Naive thymus-derived CD4-positive, alpha-beta T cell (primary cell): ENCODE measurements at regions not wholly inside any gene's neighbourhood (a gene's known extent, or its start where the extent isn't known, plus 50 kb on each side); places are given as distances from the start of the nearest gene placed in this dataset.
"Not testable (repeated sequence)": the region's sequence is repeated elsewhere in the genome, so short reads cannot be mapped to it uniquely, and the experiment has no call there.

ENCODE experiments used
- ATAC-seq: fragments of 150-1000 bp; cut with Tn5 transposase; 2 replicates; pipeline ENCODE4 v1.10.0; 2021; ENCODE audit warnings: mild to moderate bottlenecking, moderate library complexity
- CTCF ChIA-PET: fragments of 350-600 bp; sonication (Branson Sonifier 250); formaldehyde crosslinking; loops from one replicate; lab custom pipeline; 2021; ENCODE audit warnings: antibody characterized with exemption; lab: Charles Lee
- POLR2A ChIA-PET: fragments of 350-600 bp; sonication (Branson Sonifier 250); formaldehyde crosslinking; loops from one replicate; lab custom pipeline; 2021; ENCODE audit warnings: antibody characterized with exemption, inconsistent platforms; lab: Charles Lee
- DNase-seq, 9 donors: peaks; one replicate each; pipeline versions ENCODE4 v3.0.0 to v3.0.0-alpha.2; 2020 to 2022; ENCODE audit warnings: mixed read lengths in 1 of 9
- H3K27ac ChIP-seq: one replicate; pipeline ENCODE4 v1.7.0; 2013; ENCODE audit warnings: mild to moderate bottlenecking, low read depth, low read length, moderate library complexity
- H3K27me3 ChIP-seq, 2 donors: one replicate each; pipeline ENCODE4 v1.7.0; 2013; ENCODE audit warnings: low read length in 2 of 2, mild to moderate bottlenecking in 2 of 2, moderate library complexity in 2 of 2; ENCODE audit not compliant: control insufficient read depth in 2 of 2, insufficient read depth in 2 of 2
- H3K36me3 ChIP-seq, 3 experiments: 1 replicate in 2 of 3; 2 replicates in 1 of 3; pipeline ENCODE4 v1.7.0; 2013; ENCODE audit warnings: low read length in 3 of 3, mild to moderate bottlenecking in 3 of 3, moderate library complexity in 1 of 3; ENCODE audit not compliant: insufficient read depth in 3 of 3, control insufficient read depth in 2 of 3
- H3K4me1 ChIP-seq, 2 donors: one replicate each; pipeline ENCODE4 v1.7.0; 2013; ENCODE audit warnings: low read length in 2 of 2, mild to moderate bottlenecking in 2 of 2, moderate library complexity in 1 of 2; ENCODE audit not compliant: control insufficient read depth in 2 of 2, insufficient read depth in 2 of 2
- H3K4me3 ChIP-seq: 2 replicates; pipeline ENCODE4 v1.7.0; 2013; ENCODE audit warnings: mild to moderate bottlenecking, low read length
- H3K9me3 ChIP-seq, 3 experiments: 1 replicate in 2 of 3; 2 replicates in 1 of 3; pipeline ENCODE4 v1.7.0; 2013; ENCODE audit warnings: low read length in 3 of 3; ENCODE audit not compliant: control insufficient read depth in 2 of 3
- H3K27ac Mint-ChIP-seq, 9 donors: one replicate each; pipeline ENCODE4 v1.8.0; 2020 to 2022; ENCODE audit warnings: mixed read lengths in 9 of 9, mild to moderate bottlenecking in 8 of 9, moderate library complexity in 5 of 9, inconsistent platforms in 2 of 9
- H3K27me3 Mint-ChIP-seq, 5 donors: one replicate each; pipeline ENCODE4 v1.8.0; 2021 to 2022; ENCODE audit warnings: mixed read lengths in 5 of 5, mild to moderate bottlenecking in 1 of 5
- H3K36me3 Mint-ChIP-seq, 5 donors: one replicate each; pipeline ENCODE4 v1.8.0; 2020 to 2022; ENCODE audit warnings: mixed read lengths in 5 of 5, mild to moderate bottlenecking in 3 of 5, inconsistent platforms in 1 of 5
- H3K4me1 Mint-ChIP-seq, 7 donors: one replicate each; pipeline ENCODE4 v1.8.0; 2020 to 2022; ENCODE audit warnings: mixed read lengths in 7 of 7, mild to moderate bottlenecking in 3 of 7, inconsistent platforms in 1 of 7
- H3K4me3 Mint-ChIP-seq, 10 donors: one replicate each; pipeline ENCODE4 v1.8.0; 2020 to 2022; ENCODE audit warnings: mild to moderate bottlenecking in 10 of 10, mixed read lengths in 10 of 10, moderate library complexity in 6 of 10, inconsistent platforms in 2 of 10
- H3K9me3 Mint-ChIP-seq, 11 donors: one replicate each; pipeline ENCODE4 v1.8.0; 2020 to 2022; ENCODE audit warnings: mixed read lengths in 11 of 11, mild to moderate bottlenecking in 4 of 11, inconsistent platforms in 1 of 11, moderate library complexity in 1 of 11
- intact Hi-C, 2 donors: fragments of 100-400 bp; cut with micrococcal nuclease; formaldehyde crosslinking; loops; one replicate each; pipeline ENCODE4 v1.15.1; 2023

DNA sequence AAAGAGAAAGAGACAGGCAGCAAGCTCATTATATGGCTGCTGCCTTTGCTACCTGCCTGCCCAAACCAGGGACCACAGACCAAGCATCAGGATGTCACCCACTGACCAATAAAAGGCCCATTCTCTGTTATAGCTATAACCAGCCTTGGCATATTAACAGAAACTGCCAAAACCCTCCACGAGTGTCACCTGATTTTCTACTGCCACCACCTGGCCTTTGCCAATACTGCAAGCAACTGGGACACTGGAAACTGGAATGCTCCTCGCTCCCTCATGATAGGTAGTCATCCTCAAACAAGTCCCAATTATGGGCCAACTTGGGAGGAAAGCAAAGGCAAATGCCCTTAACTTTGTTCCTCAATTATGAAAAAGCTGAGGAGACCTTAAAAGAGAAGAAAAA lies 76.0 kb downstream of the SPIN4 start:
- Mint-ChIP-seq H3K9me3 (no peaks in the 10 kb centered on the region), H3K4me3 (no peak overlapping the region), H3K27me3 (no peaks in the 10 kb centered on the region), H3K36me3 (no peaks in the 10 kb centered on the region), H3K27ac (no peak overlapping the region), H3K4me1 (no peaks in the 10 kb centered on the region)
- H3K27ac ChIP-seq, result no peak overlapping the region
- no peak overlapping the region for H3K4me3 ChIP-seq
- DNase-seq (peak in 2 of 9 donors; percentile 5 to 19), ATAC-seq (no peak)
- ChIA-PET CTCF (no interaction called here), POLR2A (no interaction called here)
- H3K9me3 ChIP-seq, result no peaks in the 10 kb centered on the region
- no peaks in the 10 kb centered on the region for H3K4me1 ChIP-seq
- intact Hi-C loops, result no loop called here
- no peaks in the 10 kb centered on the region for H3K36me3 ChIP-seq
- no peaks in the 10 kb centered on the region for H3K27me3 ChIP-seq

DNA sequence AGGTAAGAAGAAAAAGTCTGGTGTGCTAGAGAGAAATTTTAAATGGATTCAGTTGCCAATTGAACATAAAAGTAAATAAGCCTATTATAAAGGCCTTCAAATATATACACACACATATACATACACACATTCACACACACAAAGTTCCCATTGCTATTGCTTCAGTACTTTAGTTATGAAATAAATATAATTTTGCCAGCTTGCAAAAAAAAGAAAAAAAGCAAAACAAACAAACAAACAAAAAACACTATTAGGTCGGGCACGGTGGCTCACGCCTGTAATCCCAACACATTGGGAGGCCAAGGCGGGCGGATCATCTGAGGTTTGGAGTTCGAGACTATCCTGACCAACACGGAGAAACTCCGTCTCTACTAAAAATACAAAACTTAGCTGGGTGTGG lies 80.3 kb downstream of the SPIN4 start:
- DNase-seq, result no peak
- Histone ChIP-seq H3K27ac (no peak overlapping the region), H3K9me3 (no peaks in the 10 kb centered on the region), H3K27me3 (no peaks in the 10 kb centered on the region), H3K36me3 (no peaks in the 10 kb centered on the region), H3K4me1 (no peaks in the 10 kb centered on the region), H3K4me3 (no peak overlapping the region)
- Mint-ChIP-seq H3K27ac (no peak overlapping the region), H3K4me3 (no peak overlapping the region), H3K27me3 (no peaks in the 10 kb centered on the region), H3K9me3 (no peaks in the 10 kb centered on the region), H3K4me1 (no peaks in the 10 kb centered on the region), H3K36me3 (no peaks in the 10 kb centered on the region)
- intact Hi-C loops, result no loop called here
- CTCF ChIA-PET, result no interaction called here
- ATAC-seq, result no peak
- POLR2A ChIA-PET, result no interaction called here

DNA sequence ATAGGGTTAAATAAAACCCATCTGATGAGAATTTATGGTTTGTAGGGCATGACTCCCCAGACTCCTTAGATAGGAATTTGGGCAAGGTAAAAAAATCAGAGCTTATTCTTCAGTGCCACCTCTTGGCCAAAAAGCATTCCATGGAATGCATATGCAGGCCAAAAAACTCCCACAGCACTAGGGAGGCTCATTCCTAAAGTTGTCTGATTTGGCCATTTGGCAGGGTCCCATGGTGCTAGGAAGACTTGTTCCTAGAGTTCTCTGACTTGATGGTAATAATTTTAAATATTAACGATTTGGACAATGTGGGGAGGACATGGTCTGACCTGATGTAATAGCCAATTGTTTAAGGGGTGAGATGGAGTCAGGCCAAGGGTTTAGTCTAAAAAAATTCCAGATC lies 93.0 kb downstream of the SPIN4 start:
- H3K27me3 Mint-ChIP-seq, result no peaks in the 10 kb centered on the region
- no peaks in the 10 kb centered on the region for H3K36me3 ChIP-seq
- H3K4me3 Mint-ChIP-seq, result no peak overlapping the region
- intact Hi-C loops, result no loop called here
- no peak overlapping the region for H3K27ac ChIP-seq
- ATAC-seq, result no peak
- no peaks in the 10 kb centered on the region for H3K36me3 Mint-ChIP-seq
- CTCF ChIA-PET, result no interaction called here
- POLR2A ChIA-PET, result no interaction called here
- no peaks in the 10 kb centered on the region for H3K4me1 ChIP-seq
- H3K4me3 ChIP-seq, result no peak overlapping the region
- H3K4me1 Mint-ChIP-seq, result no peaks in the 10 kb centered on the region
- H3K27me3 ChIP-seq, result no peaks in the 10 kb centered on the region
- DNase-seq, result no peak
- H3K27ac Mint-ChIP-seq, result no peak overlapping the region
- peaks cover 0 to 11% (median 0%) of the 10 kb centered on the region in 11 donors for H3K9me3 Mint-ChIP-seq
- no peaks in the 10 kb centered on the region for H3K9me3 ChIP-seq

DNA sequence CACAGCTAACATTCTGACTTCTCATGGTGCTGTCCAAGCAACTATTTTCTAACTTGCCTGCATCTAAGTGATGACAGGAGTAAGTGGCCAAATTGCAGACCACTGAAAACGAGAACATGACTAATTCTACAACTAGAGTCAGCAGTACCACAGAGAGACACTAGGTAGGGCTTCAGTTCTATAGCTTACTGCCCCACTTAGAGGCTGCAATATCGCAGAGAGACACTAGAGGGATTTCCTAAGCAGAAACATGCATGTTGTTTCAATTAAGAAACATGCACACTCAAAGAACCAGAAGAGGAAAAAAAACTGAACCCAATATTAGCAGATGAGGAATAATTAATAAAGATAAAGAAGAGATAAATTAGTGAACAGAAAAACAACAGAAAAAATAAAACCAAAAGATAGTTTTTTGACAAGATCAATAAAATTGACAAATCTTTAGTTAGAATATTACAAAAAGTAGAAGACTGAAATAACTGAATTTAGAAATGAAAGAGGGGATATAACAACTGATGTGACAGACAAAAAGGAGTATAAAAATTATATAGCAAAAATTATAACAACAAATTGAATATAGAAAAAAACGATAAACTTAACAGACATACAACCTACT lies 100.8 kb downstream of the SPIN4 start:
- Histone ChIP-seq H3K27me3 (no peaks in the 10 kb centered on the region), H3K27ac (no peak overlapping the region), H3K36me3 (no peaks in the 10 kb centered on the region), H3K4me3 (no peak overlapping the region), H3K9me3 (no peaks in the 10 kb centered on the region), H3K4me1 (no peaks in the 10 kb centered on the region)
- ChIA-PET POLR2A (no interaction called here), CTCF (interaction anchor here (1.6 kb wide), 1 partner anchor 104 kb away, joined by 3 read pairs; no protein-coding TSS in a partner anchor)
- Mint-ChIP-seq H3K9me3 (no peaks in the 10 kb centered on the region), H3K4me1 (peaks cover 0 to 1% (median 0%) of the 10 kb centered on the region in 7 donors), H3K27ac (no peak overlapping the region), H3K4me3 (no peak overlapping the region), H3K27me3 (no peaks in the 10 kb centered on the region), H3K36me3 (no peaks in the 10 kb centered on the region)
- peak in 7 of 9 donors; percentile 14 to 58 (median 44) for DNase-seq
- intact Hi-C loops, result no loop called here
- ATAC-seq, result peak; percentile 91

DNA sequence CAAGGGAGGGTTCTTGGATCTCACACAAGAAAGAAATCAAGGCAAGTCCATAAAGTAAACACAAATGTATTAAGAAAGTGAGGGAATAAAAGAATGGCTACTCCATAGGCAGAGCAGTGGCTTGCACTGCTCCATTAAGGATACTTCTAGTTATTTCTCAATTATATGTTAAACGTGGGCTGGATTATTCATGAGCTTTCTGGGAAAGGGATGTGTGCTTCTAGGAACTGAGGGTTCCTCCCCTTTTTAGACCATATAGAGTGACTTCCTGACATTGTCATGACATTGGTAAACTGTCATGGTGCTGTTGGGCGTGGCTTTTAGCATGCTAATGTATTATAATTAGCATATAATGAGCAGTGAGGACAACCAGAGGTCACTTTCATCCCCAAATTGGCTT lies 108.4 kb downstream of the SPIN4 start:
- H3K27ac ChIP-seq, H3K9me3 Mint-ChIP-seq, DNase-seq, ATAC-seq, H3K27me3 Mint-ChIP-seq, intact Hi-C loops, H3K27ac Mint-ChIP-seq, POLR2A ChIA-PET, H3K4me3 Mint-ChIP-seq, H3K4me1 Mint-ChIP-seq, H3K36me3 Mint-ChIP-seq, H3K9me3 ChIP-seq, H3K27me3 ChIP-seq, H3K4me1 ChIP-seq, H3K36me3 ChIP-seq, H3K4me3 ChIP-seq, CTCF ChIA-PET: not testable (repeated sequence)

DNA sequence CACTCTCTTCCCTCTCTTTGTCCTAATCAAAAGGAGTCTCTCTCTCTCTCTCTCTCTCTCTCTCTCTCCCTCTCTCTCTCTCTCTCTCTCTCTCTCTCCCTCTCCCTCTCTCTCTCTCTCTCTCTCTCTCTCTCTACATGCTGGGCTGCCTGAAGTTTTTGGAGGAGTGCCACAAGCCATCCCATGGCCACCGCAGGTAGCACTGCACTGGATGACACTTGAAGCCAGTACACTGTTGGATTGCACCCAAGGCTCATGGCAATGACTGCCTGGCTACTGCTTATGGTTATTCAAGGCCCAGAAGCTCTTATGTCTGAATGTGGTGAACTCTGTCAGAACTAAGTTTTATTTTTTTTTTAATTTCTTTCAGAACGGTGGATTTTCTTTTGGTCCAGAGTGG lies 115.2 kb downstream of the SPIN4 start:
- H3K4me3 ChIP-seq, H3K27ac ChIP-seq, H3K9me3 Mint-ChIP-seq, CTCF ChIA-PET, H3K36me3 ChIP-seq, POLR2A ChIA-PET, H3K9me3 ChIP-seq, H3K4me3 Mint-ChIP-seq, H3K36me3 Mint-ChIP-seq, intact Hi-C loops, ATAC-seq, H3K4me1 Mint-ChIP-seq, H3K27me3 Mint-ChIP-seq, DNase-seq, H3K4me1 ChIP-seq, H3K27me3 ChIP-seq, H3K27ac Mint-ChIP-seq: not testable (repeated sequence)

DNA sequence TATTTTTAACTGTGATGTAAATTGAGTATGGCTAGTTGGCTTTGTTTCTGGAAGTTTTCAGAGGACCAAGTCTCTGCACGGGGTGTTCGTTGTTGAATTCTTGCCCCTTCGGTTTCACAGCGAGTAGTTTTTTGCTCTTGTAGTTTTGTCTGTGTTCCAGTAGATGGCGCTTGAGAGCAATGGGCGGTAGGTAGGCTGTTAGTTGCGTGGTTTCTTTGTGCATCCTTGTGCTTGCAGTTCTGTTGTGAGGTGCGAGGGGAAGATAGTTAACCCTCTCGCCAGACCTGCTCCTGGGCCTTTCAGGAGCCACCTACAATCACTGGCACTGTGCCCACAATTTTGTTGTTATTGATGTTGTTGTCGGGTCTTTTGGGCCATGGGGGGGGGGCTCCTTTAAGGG lies 118.1 kb downstream of the SPIN4 start:
- CTCF ChIA-PET, H3K9me3 Mint-ChIP-seq: not testable (repeated sequence)

More for the DNA sequence above, 118.1 kb downstream of the SPIN4 start:
- H3K4me3 Mint-ChIP-seq, H3K27me3 Mint-ChIP-seq, H3K4me1 ChIP-seq, H3K36me3 Mint-ChIP-seq, ATAC-seq, intact Hi-C loops, DNase-seq, H3K27ac ChIP-seq, H3K27ac Mint-ChIP-seq, H3K36me3 ChIP-seq, H3K27me3 ChIP-seq, H3K4me3 ChIP-seq, POLR2A ChIA-PET, H3K9me3 ChIP-seq, H3K4me1 Mint-ChIP-seq: not testable (repeated sequence)
